ENCODE measurements at regions not wholly inside any gene's neighbourhood (a gene's known extent, or its start where the extent isn't known, plus 50 kb on each side); places are given as distances from the start of the nearest gene placed in this dataset.
A peak's percentile ranks its signal among the peaks of the same experiment; 100 is the strongest.
"Not testable (repeated sequence)": the region's sequence is repeated elsewhere in the genome, so short reads cannot be mapped to it uniquely, and the experiment has no call there.

GRCh38 chr1:199529324-199529723 lies 498.2 kb upstream of the NR5A2 start:
- DNase-seq (ENCODE audit: low spot score), result no peak

GRCh38 chr1:199533361-199533760 lies 494.1 kb upstream of the NR5A2 start:
- not testable (repeated sequence) for DNase-seq (ENCODE audit: low spot score)

GRCh38 chr1:199545780-199546179 lies 481.7 kb upstream of the NR5A2 start:
- DNase-seq (ENCODE audit: low spot score), result peak; percentile 18

- no peak for DNase-seq (ENCODE audit: low spot score)
Observed at GRCh38 chr1:199546323-199546722, 481.2 kb upstream of the NR5A2 start.

GRCh38 chr1:199549421-199549820 lies 478.1 kb upstream of the NR5A2 start:
- DNase-seq (ENCODE audit: low spot score), result no peak

- no peak for DNase-seq (ENCODE audit: low spot score)
Observed at GRCh38 chr1:199550199-199551065, 477.1 kb upstream of the NR5A2 start.

- DNase-seq (ENCODE audit: low spot score), result peak; percentile 13
Observed at GRCh38 chr1:199551967-199552565, 475.4 kb upstream of the NR5A2 start.

- no peak for DNase-seq (ENCODE audit: low spot score)
Observed at GRCh38 chr1:199553104-199553503, 474.4 kb upstream of the NR5A2 start.

GRCh38 chr1:199561334-199561733 lies 466.2 kb upstream of the NR5A2 start:
- DNase-seq (ENCODE audit: low spot score), result no peak

- DNase-seq (ENCODE audit: low spot score), result no peak
Observed at GRCh38 chr1:199573047-199573446, 454.5 kb upstream of the NR5A2 start.

GRCh38 chr1:199574950-199575349 lies 452.6 kb upstream of the NR5A2 start:
- DNase-seq (ENCODE audit: low spot score), result no peak

GRCh38 chr1:199580300-199580699 lies 447.2 kb upstream of the NR5A2 start:
- DNase-seq (ENCODE audit: low spot score), result no peak

- no peak for DNase-seq (ENCODE audit: low spot score)
Observed at GRCh38 chr1:199585392-199585791, 442.1 kb upstream of the NR5A2 start.

- DNase-seq (ENCODE audit: low spot score), result no peak
Observed at GRCh38 chr1:199590708-199591107, 436.8 kb upstream of the NR5A2 start.

- DNase-seq (ENCODE audit: low spot score), result no peak
Observed at GRCh38 chr1:199591468-199591867, 436.0 kb upstream of the NR5A2 start.

- no peak for DNase-seq (ENCODE audit: low spot score)
Observed at GRCh38 chr1:199593475-199593874, 434.0 kb upstream of the NR5A2 start.

GRCh38 chr1:199596448-199596847 lies 431.1 kb upstream of the NR5A2 start:
- DNase-seq (ENCODE audit: low spot score), result not testable (repeated sequence)

- no peak for DNase-seq (ENCODE audit: low spot score)
Observed at GRCh38 chr1:199597152-199597551, 430.4 kb upstream of the NR5A2 start.

GRCh38 chr1:199608414-199608813 lies 419.1 kb upstream of the NR5A2 start:
- no peak for DNase-seq (ENCODE audit: low spot score)

- no peak for DNase-seq (ENCODE audit: low spot score)
Observed at GRCh38 chr1:199612976-199613774, 414.3 kb upstream of the NR5A2 start.

- no peak for DNase-seq (ENCODE audit: low spot score)
Observed at GRCh38 chr1:199616947-199617346, 410.6 kb upstream of the NR5A2 start.

GRCh38 chr1:199619223-199619622 lies 408.3 kb upstream of the NR5A2 start:
- DNase-seq (ENCODE audit: low spot score), result no peak

- DNase-seq (ENCODE audit: low spot score), result not testable (repeated sequence)
Observed at GRCh38 chr1:199626228-199626627, 401.3 kb upstream of the NR5A2 start.

All from HuH-7.5 (cell line).